ENCODE measurements at regions not wholly inside any gene's neighbourhood (a gene's known extent, or its start where the extent isn't known, plus 50 kb on each side); places are given as distances from the start of the nearest gene placed in this dataset.

DNA sequence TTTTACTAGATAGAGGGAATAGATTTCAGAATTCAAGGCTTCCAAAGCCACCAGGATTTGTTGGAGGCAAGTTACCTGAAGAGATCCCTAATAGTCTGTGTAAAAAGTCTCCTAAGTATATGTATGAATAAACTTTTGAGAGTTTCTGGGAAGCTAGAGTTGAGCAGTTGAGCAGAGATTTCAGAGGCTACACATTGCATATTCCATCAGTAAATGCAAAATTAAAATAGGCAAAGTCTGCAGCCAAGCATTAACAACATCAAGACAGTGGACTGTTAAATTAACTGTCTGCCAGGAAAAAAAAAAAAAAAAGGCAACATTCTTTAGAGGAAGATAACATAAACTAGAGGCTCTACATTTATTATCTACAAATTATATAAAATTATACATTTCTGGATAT, 420.4 kb upstream of the TMEFF2 start:
- no peak for TF ChIP-seq EZH2 (IDR thresholded peaks at IDR 0.05; ENCODE audit: borderline replicate concordance, low read depth, low read length, severe bottlenecking)
- no peak for TF ChIP-seq CTCF (IDR thresholded peaks at IDR 0.05; ENCODE audit: extremely low read depth in 1 of 2, insufficient read depth in 1 of 2, low read depth in 1 of 2, low read length in 2 of 2)
- TF ChIP-seq POLR2AphosphoS5 (IDR thresholded peaks at IDR 0.05; ENCODE audit: insufficient read depth, low read depth, low read length) = no peak
- no peak for TF ChIP-seq MAX (IDR thresholded peaks at IDR 0.05; ENCODE audit: insufficient read depth, insufficient read length)
- no peak for TF ChIP-seq JUN (IDR thresholded peaks at IDR 0.05; ENCODE audit: borderline replicate concordance, insufficient read depth, insufficient read length, low read depth)
- no peak for TF ChIP-seq MYC (IDR thresholded peaks at IDR 0.05; ENCODE audit: low read depth, low read length)
- TF ChIP-seq GATA2 (IDR thresholded peaks at IDR 0.05; ENCODE audit: insufficient read depth, insufficient read length, low read depth, low read length) = no peak
- Histone ChIP-seq H3K9ac (replicated peaks; ENCODE audit: extremely low read depth, insufficient read depth, low read length) (no peak overlapping the region), H2AFZ (ENCODE audit: low read depth, low read length) (no peak overlapping the region), H3K27ac (ENCODE audit: insufficient read depth, low read depth, low read length) (no peak overlapping the region), H3K27me3 (ENCODE audit: control insufficient read depth in 2 of 2, insufficient read depth in 2 of 2, low read length in 2 of 2) (no peaks in the 10 kb centered on the region), H3K36me3 (ENCODE audit: control insufficient read depth in 2 of 2, extremely low read depth in 1 of 2, insufficient read depth in 2 of 2, low read length in 2 of 2) (no peaks in the 10 kb centered on the region), H3K9me1 (replicated peaks; ENCODE audit: control insufficient read depth, extremely low read depth, insufficient read depth, low read length) (no peaks in the 10 kb centered on the region), H3K9me3 (replicated peaks; ENCODE audit: control insufficient read depth, insufficient read depth, low read length) (no peaks in the 10 kb centered on the region), H3K4me1 (ENCODE audit: control insufficient read depth, extremely low read depth, insufficient read depth, low read length) (no peaks in the 10 kb centered on the region), H3K79me2 (ENCODE audit: control insufficient read depth, insufficient read depth, low read length) (no peaks in the 10 kb centered on the region), H3K4me3 (replicated peaks in 1 of 3; ENCODE audit: insufficient read depth in 1 of 3, low read depth in 1 of 3, low read length in 3 of 3) (no peak overlapping the region), H3K4me2 (ENCODE audit: insufficient read depth, low read length) (no peak overlapping the region), H4K20me1 (replicated peaks; ENCODE audit: control insufficient read depth, extremely low read depth, insufficient read depth, low read length) (no peaks in the 10 kb centered on the region)
- ChIA-PET POLR2A (no interaction called here), CTCF (no interaction called here)
- FAIRE-seq (no peak), DNase-seq (ENCODE audit: low read depth, low spot score) (no peak)
- intact Hi-C loops (cut with micrococcal nuclease) = no loop called here
- dilution Hi-C loops (cut with MboI; ENCODE audit: extremely low pct_ligation_motif_present, low sequenced_read_pairs) = no loop called here
- no TSS peak for BruUV-seq (replicated peaks)

Measured in endothelial cell of umbilical vein (primary cell).